HG03066 (cell line): ENCODE measurements at regions not wholly inside any gene's neighbourhood (a gene's known extent, or its start where the extent isn't known, plus 50 kb on each side); places are given as distances from the start of the nearest gene placed in this dataset.
A peak's percentile ranks its signal among the peaks of the same experiment; 100 is the strongest.

Source experiments
- ATAC-seq: cut with Tn5 transposase; IDR thresholded peaks from one replicate; pipeline ENCODE4 v1.9.1; 2021; ENCODE audit warnings: low read depth; ENCODE audit not compliant: unreplicated experiment

- no peak for ATAC-seq
Measured at GRCh38 chr3:34219556-34219955, 421.1 kb downstream of the PDCD6IP start.

- ATAC-seq, result no peak
Measured at GRCh38 chr3:34225821-34226366, 427.5 kb downstream of the PDCD6IP start.

GRCh38 chr3:34229876-34230275, 431.4 kb downstream of the PDCD6IP start:
- ATAC-seq, result no peak

- ATAC-seq, result no peak
Measured at GRCh38 chr3:34235096-34235495, 436.7 kb downstream of the PDCD6IP start.

- no peak for ATAC-seq
Measured at GRCh38 chr3:34237946-34238345, 439.5 kb downstream of the PDCD6IP start.

GRCh38 chr3:34238407-34238806, 440.0 kb downstream of the PDCD6IP start:
- no peak for ATAC-seq

- ATAC-seq, result no peak
Measured at GRCh38 chr3:34239287-34239686, 440.9 kb downstream of the PDCD6IP start.

- ATAC-seq, result no peak
Measured at GRCh38 chr3:34239875-34240274, 441.4 kb downstream of the PDCD6IP start.

GRCh38 chr3:34247401-34247800, 449.0 kb downstream of the PDCD6IP start:
- no peak for ATAC-seq

GRCh38 chr3:34248352-34248751, 449.9 kb downstream of the PDCD6IP start:
- ATAC-seq, result peak; percentile 93

- ATAC-seq, result no peak
Measured at GRCh38 chr3:34254285-34254684, 455.9 kb downstream of the PDCD6IP start.

GRCh38 chr3:34256021-34256420, 457.6 kb downstream of the PDCD6IP start:
- ATAC-seq, result no peak

GRCh38 chr3:34256791-34257190, 458.4 kb downstream of the PDCD6IP start:
- ATAC-seq, result no peak

- ATAC-seq, result no peak
Measured at GRCh38 chr3:34258271-34258998, 460.0 kb downstream of the PDCD6IP start.

GRCh38 chr3:34260271-34261000, 462.0 kb downstream of the PDCD6IP start:
- ATAC-seq, result no peak

- no peak for ATAC-seq
Measured at GRCh38 chr3:34261001-34261385, 462.6 kb downstream of the PDCD6IP start.

GRCh38 chr3:34263101-34263621, 464.7 kb downstream of the PDCD6IP start:
- ATAC-seq, result no peak

- no peak for ATAC-seq
Measured at GRCh38 chr3:34264337-34265041, 466.1 kb downstream of the PDCD6IP start.

GRCh38 chr3:34267088-34267487, 468.7 kb downstream of the PDCD6IP start:
- no peak for ATAC-seq

GRCh38 chr3:34268032-34268709, 469.7 kb downstream of the PDCD6IP start:
- ATAC-seq, result no peak
